Urothelium cell line (cell line): ENCODE measurements at regions not wholly inside any gene's neighbourhood (a gene's known extent, or its start where the extent isn't known, plus 50 kb on each side); places are given as distances from the start of the nearest gene placed in this dataset.

Experiments used
- DNase-seq: peaks from one replicate; pipeline ENCODE4 v3.0.0; 2011; ENCODE audit warnings: low spot score, mixed read lengths
- FAIRE-seq: peaks from 2 replicates; lab custom pipeline; 2011; peaks lifted over from hg19 to GRCh38; lab: Jason Lieb, UNC

- DNase-seq (no peak), FAIRE-seq (no peak)
Observed at GRCh38 chr12:25301798-25302197, 51.1 kb upstream of the KRAS start.
